ENCODE measurements at regions not wholly inside any gene's neighbourhood (a gene's known extent, or its start where the extent isn't known, plus 50 kb on each side); places are given as distances from the start of the nearest gene placed in this dataset.

- TF ChIP-seq POLR2A (IDR thresholded peaks at IDR 0.05) = no peak
- TF ChIP-seq CTCF (IDR thresholded peaks at IDR 0.05) = no peak
- no peak for TF ChIP-seq EP300 (IDR thresholded peaks at IDR 0.05)
- TF ChIP-seq POLR2AphosphoS5 (IDR thresholded peaks at IDR 0.05) = no peak
These were observed 124.7 kb downstream of the MEX3B start for GRCh38 chr15:81921163-81921562.

Measured in gastroesophageal sphincter (tissue), 3 donors.